AG08395 (cell line): ENCODE measurements at regions not wholly inside any gene's neighbourhood (a gene's known extent, or its start where the extent isn't known, plus 50 kb on each side); places are given as distances from the start of the nearest gene placed in this dataset.
"Not testable (repeated sequence)": the region's sequence is repeated elsewhere in the genome, so short reads cannot be mapped to it uniquely, and the experiment has no call there.

Experiments used
- DNase-seq: peaks from one replicate; pipeline ENCODE4 v3.0.0; 2012; ENCODE audit warnings: mixed read lengths, low spot score

DNA sequence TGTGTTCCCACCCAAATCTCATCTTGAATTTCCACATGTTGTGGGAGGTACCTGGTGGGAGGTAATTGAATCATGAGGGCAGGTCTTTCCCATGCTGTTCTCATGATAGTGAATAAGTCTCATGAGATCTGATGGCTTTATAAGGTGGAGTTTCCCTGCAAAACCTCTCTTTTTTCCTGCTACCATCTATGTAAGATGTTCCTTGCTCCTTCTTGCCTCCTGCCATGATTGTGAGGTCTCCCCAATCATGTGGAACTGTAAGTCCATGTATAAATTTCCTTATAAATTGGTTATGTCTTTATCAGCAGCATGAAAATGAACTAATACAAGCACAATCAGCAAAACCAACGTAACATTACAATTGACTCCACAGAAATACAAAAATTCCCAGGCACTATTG is 814.8 kb upstream of the CITED2 start:
- DNase-seq, result not testable (repeated sequence)

DNA sequence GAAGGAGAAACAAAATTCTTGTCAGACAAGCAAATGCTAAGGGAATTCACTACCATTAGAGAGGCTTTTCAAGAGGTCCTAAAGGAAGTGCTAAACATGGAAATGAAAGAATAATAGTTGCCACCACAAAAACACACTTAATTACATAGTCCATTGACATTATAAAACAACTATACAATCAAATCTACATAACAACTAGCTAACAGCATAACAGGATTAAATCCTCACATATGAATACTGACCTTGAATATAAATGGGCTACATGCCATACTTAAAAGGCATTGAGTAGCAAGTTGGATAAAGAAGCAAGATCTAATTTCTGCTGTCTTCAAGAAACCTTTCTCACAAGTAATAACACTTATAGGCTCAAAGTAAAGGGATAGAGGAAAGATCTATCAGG is 811.5 kb upstream of the CITED2 start:
- no peak for DNase-seq

DNA sequence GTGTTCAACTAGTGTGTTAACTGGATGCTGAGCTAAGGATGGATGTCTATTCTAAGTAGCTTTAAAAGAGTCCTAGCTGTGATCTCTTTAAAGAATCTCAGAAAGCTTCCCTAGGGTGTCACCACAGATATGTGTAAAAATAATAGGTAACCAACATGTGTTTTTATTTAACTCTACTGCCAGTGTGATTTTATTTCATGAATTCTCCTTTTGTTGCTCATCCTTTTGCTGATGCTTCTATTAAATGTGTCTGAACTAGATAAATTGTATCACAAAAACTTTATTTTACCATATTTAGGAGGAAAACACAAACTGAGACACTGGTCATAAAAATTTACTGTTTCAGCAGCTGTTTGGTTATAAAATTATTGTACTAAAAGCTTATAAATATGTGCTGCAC is 809.4 kb upstream of the CITED2 start:
- peak; percentile 45 for DNase-seq

- DNase-seq, result no peak
Observed at GRCh38 chr6:140182821-140183220, 808.4 kb upstream of the CITED2 start.

DNA sequence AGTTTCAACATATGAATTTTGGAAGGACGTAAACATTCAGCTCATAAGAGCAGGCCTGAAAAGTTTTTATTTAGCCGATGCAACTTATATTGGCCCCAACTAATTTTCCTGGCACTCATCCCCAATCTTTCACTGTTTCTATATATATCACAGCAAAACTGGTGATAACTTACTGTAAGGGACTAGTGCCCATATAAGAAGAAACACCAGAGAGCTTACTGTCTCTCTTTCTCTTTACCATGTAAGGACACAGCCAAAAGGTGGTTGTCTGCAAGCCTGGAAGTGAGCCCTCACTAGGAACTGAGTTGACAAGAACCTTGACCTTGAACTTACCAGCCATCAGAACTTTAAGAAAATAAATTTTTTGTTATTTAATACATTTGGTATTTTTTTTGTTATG is 807.4 kb upstream of the CITED2 start:
- DNase-seq, result no peak

GRCh38 chr6:140180306-140180705 is 805.9 kb upstream of the CITED2 start:
- DNase-seq, result no peak

DNA sequence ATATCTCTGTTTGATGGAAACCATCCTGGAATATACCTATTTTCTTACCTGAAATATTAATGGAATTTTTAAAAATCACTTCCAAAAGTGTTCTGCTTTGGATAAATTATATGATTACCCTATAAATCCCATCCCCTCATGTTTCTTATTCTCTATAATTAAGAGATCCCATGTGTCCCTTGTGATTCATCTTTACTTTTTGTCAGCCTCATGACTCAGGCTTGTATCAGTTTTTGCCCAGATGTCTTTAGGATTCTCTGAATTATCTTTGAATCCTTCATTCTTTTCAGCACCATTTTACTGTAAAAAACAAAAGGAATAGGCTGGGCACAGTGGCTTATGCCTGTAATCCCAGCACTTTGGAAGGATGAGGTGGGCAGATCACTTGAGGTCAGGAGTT is 804.5 kb upstream of the CITED2 start:
- peak; percentile 59 for DNase-seq

DNA sequence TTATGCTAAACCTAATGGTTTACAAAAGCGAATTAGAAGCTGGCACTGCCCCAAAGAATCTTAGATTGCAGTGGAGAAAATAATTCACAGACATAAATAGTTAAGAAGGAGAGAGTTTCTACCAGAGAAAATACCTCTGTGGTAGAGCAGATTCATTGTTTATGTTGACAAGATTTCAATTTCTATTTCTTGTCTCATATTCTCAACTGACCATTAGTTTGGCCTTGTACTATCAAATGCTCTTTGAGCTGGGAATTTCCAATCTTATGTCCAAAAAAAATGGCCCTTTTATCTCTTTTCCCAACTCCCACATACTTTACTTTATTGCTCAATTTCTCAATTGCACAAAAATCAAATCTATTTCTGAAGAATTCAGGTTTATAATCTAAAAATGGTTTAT is 804.1 kb upstream of the CITED2 start:
- peak; percentile 21 for DNase-seq

GRCh38 chr6:140176306-140176705 is 801.9 kb upstream of the CITED2 start:
- no peak for DNase-seq

- DNase-seq, result no peak
Observed at GRCh38 chr6:140175486-140175885, 801.0 kb upstream of the CITED2 start.

- peak; percentile 88 for DNase-seq
Observed at GRCh38 chr6:140174524-140174923, 800.1 kb upstream of the CITED2 start.

GRCh38 chr6:140168365-140168764 is 793.9 kb upstream of the CITED2 start:
- no peak for DNase-seq

- DNase-seq, result no peak
Observed at GRCh38 chr6:140160909-140161308, 786.5 kb upstream of the CITED2 start.

DNA sequence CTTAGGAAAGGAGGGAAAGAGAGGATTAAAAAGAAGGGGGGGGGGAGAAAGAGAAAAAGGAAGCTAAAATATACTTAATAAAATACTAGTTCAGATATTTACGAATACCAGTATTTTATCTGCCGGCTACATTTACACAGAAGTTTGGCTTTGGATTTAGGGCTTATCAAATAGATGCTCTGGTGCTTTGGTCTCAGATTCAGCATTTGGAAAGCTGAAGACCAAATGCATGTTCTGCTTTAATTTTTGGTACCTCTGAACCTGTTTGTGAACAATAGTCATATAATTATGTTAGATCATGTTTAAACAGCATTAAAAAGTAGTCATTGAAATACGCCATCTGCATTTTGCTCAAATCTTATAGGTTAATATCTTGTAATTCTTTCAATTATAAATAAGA is 786.0 kb upstream of the CITED2 start:
- DNase-seq, result no peak

GRCh38 chr6:140156131-140156530 is 781.7 kb upstream of the CITED2 start:
- no peak for DNase-seq

DNA sequence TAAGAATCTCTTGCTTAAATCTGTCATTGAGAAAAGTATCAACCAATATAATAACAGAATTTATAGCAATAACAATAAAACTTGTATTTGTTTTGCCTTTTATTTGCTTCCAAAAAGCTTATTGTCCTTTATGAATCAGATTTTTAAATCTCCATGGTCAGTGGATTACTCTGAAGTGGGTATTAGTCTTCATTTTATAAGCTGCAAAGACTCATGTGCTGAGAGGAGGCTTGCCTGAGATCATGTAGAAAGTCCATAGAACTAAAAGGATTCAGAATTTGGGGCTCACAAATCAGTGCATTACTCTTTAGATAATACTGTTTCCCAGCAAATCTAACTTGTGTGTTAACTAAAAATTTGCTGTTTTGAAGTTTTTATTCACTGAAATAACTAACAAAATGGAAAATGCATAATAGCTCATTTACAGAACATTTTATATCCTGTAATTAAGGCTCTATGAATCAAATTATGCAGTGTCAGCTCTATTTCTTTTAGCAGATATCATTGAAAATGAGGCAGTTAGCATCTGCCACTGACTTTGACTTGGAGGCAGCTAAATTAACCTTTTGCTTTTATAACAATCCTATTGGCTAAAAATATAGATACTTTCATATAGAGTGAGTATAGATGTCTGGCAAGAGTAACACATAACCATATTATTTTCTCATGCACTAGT is 781.1 kb upstream of the CITED2 start:
- DNase-seq, result no peak

DNA sequence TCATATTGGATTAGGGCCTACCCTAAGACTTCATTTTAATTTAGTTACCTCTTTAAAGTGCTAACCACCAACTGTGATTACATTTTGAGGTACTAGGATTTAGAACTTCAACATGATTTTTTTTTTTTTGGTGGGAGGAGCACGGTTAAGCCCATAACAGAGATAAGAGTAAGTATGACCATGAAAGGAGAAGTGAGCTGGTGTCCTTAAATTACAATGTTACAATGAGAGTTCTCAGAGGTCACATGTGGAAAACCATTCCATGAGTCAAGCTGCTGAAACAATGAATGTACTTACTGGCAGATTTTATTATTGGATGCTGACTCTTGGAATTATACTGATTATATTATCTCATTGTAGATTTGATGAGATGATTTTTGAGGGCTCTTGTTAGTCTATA is 779.3 kb upstream of the CITED2 start:
- DNase-seq, result peak; percentile 4

GRCh38 chr6:140147825-140148814 is 773.7 kb upstream of the CITED2 start:
- DNase-seq, result not testable (repeated sequence)

- DNase-seq, result no peak
Observed at GRCh38 chr6:140140891-140141290, 766.4 kb upstream of the CITED2 start.

- DNase-seq, result no peak
Observed at GRCh38 chr6:140138311-140139010, 764.0 kb upstream of the CITED2 start.

DNA sequence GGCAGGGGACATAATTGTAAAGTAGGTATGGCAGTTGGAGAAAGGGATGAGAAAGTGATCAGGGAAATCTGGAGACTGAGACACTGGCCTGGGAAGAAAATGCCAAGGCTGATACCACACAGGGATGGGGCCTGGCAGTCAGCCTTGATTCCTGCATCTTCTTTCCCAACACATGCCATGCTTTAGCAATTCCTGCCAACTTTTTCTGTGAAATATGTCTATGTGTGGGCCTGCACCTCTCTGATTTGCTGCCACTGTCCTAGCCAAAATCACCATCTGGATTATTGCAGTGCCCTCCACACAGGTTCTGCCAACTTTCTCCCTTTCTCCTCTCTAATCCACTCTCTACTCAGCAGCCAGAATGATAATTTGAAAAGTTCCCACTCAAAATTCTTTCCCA is 759.8 kb upstream of the CITED2 start:
- DNase-seq, result no peak

DNA sequence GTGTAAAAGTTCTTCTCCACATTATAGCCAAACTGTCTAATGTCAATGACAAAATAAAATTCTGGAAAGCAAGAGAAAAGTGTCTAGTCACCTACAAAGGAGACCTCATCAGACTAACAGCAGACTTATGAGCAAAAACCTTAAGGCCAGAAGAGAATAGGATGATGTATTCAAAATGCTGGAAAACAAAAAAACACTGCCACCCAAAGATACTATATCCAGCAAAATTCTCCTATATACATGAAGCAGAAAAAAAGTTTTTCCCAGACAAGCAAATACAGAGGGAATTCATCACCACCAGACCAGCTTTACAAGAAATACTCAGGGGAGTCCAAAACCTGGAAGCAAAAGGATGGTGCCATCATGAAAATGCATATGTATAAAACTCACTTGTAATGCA is 755.6 kb upstream of the CITED2 start:
- DNase-seq, result no peak

DNA sequence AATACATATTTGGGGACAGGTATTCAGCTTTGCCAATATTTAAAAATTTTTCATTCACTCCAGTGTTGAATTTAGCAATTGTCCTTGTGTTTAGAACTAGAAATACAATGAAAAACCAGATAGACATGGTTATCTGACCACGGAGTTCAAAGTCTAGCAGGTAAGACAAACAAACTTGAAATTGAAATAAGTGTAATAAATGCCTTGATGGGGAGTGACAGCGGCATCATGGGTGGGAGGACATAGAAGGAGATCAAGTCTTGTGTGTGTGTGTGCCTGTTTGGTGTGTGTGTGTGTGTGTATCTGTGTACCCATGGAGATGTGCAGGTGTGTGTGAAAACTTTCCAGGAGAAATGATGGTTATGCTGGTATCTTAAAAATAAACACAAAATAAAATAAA is 750.0 kb upstream of the CITED2 start:
- DNase-seq, result no peak
